ENCODE measurements at regions not wholly inside any gene's neighbourhood (a gene's known extent, or its start where the extent isn't known, plus 50 kb on each side); places are given as distances from the start of the nearest gene placed in this dataset.

- Histone ChIP-seq H3K23ac (ENCODE audit: low read length in 2 of 2) (no peak overlapping the region), H3K36me3 (ENCODE audit: control insufficient read depth in 1 of 2, insufficient read depth in 2 of 2, low read depth in 1 of 2, low read length in 2 of 2) (no peaks in the 10 kb centered on the region), H3K4me3 (ENCODE audit: insufficient read depth in 1 of 2, low read depth in 1 of 2, low read length in 2 of 2) (no peak overlapping the region), H3K79me1 (replicated peaks; ENCODE audit: low read length, poor library complexity, severe bottlenecking) (no peaks in the 10 kb centered on the region), H3K18ac (ENCODE audit: low read depth in 1 of 2, low read length in 2 of 2) (no peak overlapping the region), H2BK120ac (ENCODE audit: low read depth, low read length) (no peak overlapping the region), H3K14ac (ENCODE audit: low read length in 2 of 2) (no peak overlapping the region), H2AFZ (ENCODE audit: low read depth, low read length) (no peak overlapping the region), H4K8ac (ENCODE audit: low read length) (no peak overlapping the region), H4K91ac (ENCODE audit: low read length) (no peak overlapping the region), H3K9ac (ENCODE audit: low read length) (no peak overlapping the region), H2BK12ac (ENCODE audit: low read length in 2 of 2) (no peak overlapping the region), H3K4me1 (ENCODE audit: control insufficient read depth, insufficient read depth, low read depth, low read length) (no peaks in the 10 kb centered on the region), H2BK5ac (ENCODE audit: low read depth, low read length, poor library complexity, severe bottlenecking) (no peak overlapping the region), H3K4me2 (ENCODE audit: low read length, poor library complexity, severe bottlenecking) (no peak overlapping the region), H2BK15ac (ENCODE audit: low read depth, poor library complexity, severe bottlenecking) (no peak overlapping the region), H3K27me3 (ENCODE audit: control insufficient read depth in 1 of 2, insufficient read depth in 1 of 2, low read length in 2 of 2) (no peaks in the 10 kb centered on the region), H2AK5ac (ENCODE audit: low read length, severe bottlenecking) (no peak overlapping the region), H3K27ac (ENCODE audit: low read length, poor library complexity, severe bottlenecking) (no peak overlapping the region), H3K4ac (ENCODE audit: low read depth in 1 of 2, low read length in 2 of 2) (no peak overlapping the region), H3K9me3 (ENCODE audit: control insufficient read depth, low read length) (no peaks in the 10 kb centered on the region)
- 80% methylated on average over 1 of the region's 1 CpG for WGBS
- no peak for DNase-seq
Measured at GRCh38 chr11:109772892-109773291, 320.3 kb upstream of the ZC3H12C start.

GRCh38 chr11:109775686-109776085 is 317.5 kb upstream of the ZC3H12C start:
- no peak overlapping the region for H3K4me3 ChIP-seq (ENCODE audit: insufficient read depth in 1 of 2, low read depth in 1 of 2, low read length in 2 of 2)
- no peak overlapping the region for H2AFZ ChIP-seq (ENCODE audit: low read depth, low read length)
- H2BK120ac ChIP-seq (ENCODE audit: low read depth, low read length), result no peak overlapping the region
- no peak overlapping the region for H3K14ac ChIP-seq (ENCODE audit: low read length in 2 of 2)
- no peaks in the 10 kb centered on the region for H3K9me3 ChIP-seq (ENCODE audit: control insufficient read depth, low read length)
- H3K36me3 ChIP-seq (ENCODE audit: control insufficient read depth in 1 of 2, insufficient read depth in 2 of 2, low read depth in 1 of 2, low read length in 2 of 2), result no peaks in the 10 kb centered on the region
- no peak for DNase-seq
- WGBS, result 65% methylated on average over 2 of the region's 2 CpGs
- H3K18ac ChIP-seq (ENCODE audit: low read depth in 1 of 2, low read length in 2 of 2), result no peak overlapping the region
- no peak overlapping the region for H3K9ac ChIP-seq (ENCODE audit: low read length)
- H3K4me1 ChIP-seq (ENCODE audit: control insufficient read depth, insufficient read depth, low read depth, low read length), result no peaks in the 10 kb centered on the region
- H2BK12ac ChIP-seq (ENCODE audit: low read length in 2 of 2), result no peak overlapping the region
- no peaks in the 10 kb centered on the region for H3K27me3 ChIP-seq (ENCODE audit: control insufficient read depth in 1 of 2, insufficient read depth in 1 of 2, low read length in 2 of 2)
- H3K79me1 ChIP-seq (replicated peaks; ENCODE audit: low read length, poor library complexity, severe bottlenecking), result no peaks in the 10 kb centered on the region
- no peak overlapping the region for H3K23ac ChIP-seq (ENCODE audit: low read length in 2 of 2)
- H4K91ac ChIP-seq (ENCODE audit: low read length), result no peak overlapping the region
- no peak overlapping the region for H4K8ac ChIP-seq (ENCODE audit: low read length)
- no peak overlapping the region for H2BK5ac ChIP-seq (ENCODE audit: low read depth, low read length, poor library complexity, severe bottlenecking)
- H3K27ac ChIP-seq (ENCODE audit: low read length, poor library complexity, severe bottlenecking), result no peak overlapping the region
- H3K4me2 ChIP-seq (ENCODE audit: low read length, poor library complexity, severe bottlenecking), result no peak overlapping the region
- no peak overlapping the region for H2AK5ac ChIP-seq (ENCODE audit: low read length, severe bottlenecking)
- H2BK15ac ChIP-seq (ENCODE audit: low read depth, poor library complexity, severe bottlenecking), result no peak overlapping the region
- no peak overlapping the region for H3K4ac ChIP-seq (ENCODE audit: low read depth in 1 of 2, low read length in 2 of 2)

GRCh38 chr11:109783014-109783413 is 310.2 kb upstream of the ZC3H12C start:
- Histone ChIP-seq H3K4me2 (ENCODE audit: low read length, poor library complexity, severe bottlenecking) (no peak overlapping the region), H3K36me3 (ENCODE audit: control insufficient read depth in 1 of 2, insufficient read depth in 2 of 2, low read depth in 1 of 2, low read length in 2 of 2) (no peaks in the 10 kb centered on the region), H3K4me3 (ENCODE audit: insufficient read depth in 1 of 2, low read depth in 1 of 2, low read length in 2 of 2) (no peak overlapping the region), H3K9me3 (ENCODE audit: control insufficient read depth, low read length) (no peaks in the 10 kb centered on the region), H3K9ac (ENCODE audit: low read length) (no peak overlapping the region), H3K14ac (ENCODE audit: low read length in 2 of 2) (no peak overlapping the region), H4K8ac (ENCODE audit: low read length) (no peak overlapping the region), H3K4me1 (ENCODE audit: control insufficient read depth, insufficient read depth, low read depth, low read length) (peaks cover 4% of the 10 kb centered on the region), H2BK5ac (ENCODE audit: low read depth, low read length, poor library complexity, severe bottlenecking) (no peak overlapping the region), H2AFZ (ENCODE audit: low read depth, low read length) (no peak overlapping the region), H3K4ac (ENCODE audit: low read depth in 1 of 2, low read length in 2 of 2) (no peak overlapping the region), H3K18ac (ENCODE audit: low read depth in 1 of 2, low read length in 2 of 2) (no peak overlapping the region), H3K27ac (ENCODE audit: low read length, poor library complexity, severe bottlenecking) (no peak overlapping the region), H3K23ac (ENCODE audit: low read length in 2 of 2) (no peak overlapping the region), H2BK12ac (ENCODE audit: low read length in 2 of 2) (no peak overlapping the region), H3K27me3 (ENCODE audit: control insufficient read depth in 1 of 2, insufficient read depth in 1 of 2, low read length in 2 of 2) (no peaks in the 10 kb centered on the region), H4K91ac (ENCODE audit: low read length) (no peak overlapping the region), H3K79me1 (replicated peaks; ENCODE audit: low read length, poor library complexity, severe bottlenecking) (no peaks in the 10 kb centered on the region), H2BK15ac (ENCODE audit: low read depth, poor library complexity, severe bottlenecking) (no peak overlapping the region), H2AK5ac (ENCODE audit: low read length, severe bottlenecking) (no peak overlapping the region), H2BK120ac (ENCODE audit: low read depth, low read length) (no peak overlapping the region)
- no peak for DNase-seq
- 84% methylated on average over 2 of the region's 3 CpGs for WGBS

- DNase-seq, result no peak
- no peak overlapping the region for H2BK12ac ChIP-seq (ENCODE audit: low read length in 2 of 2)
- no peak overlapping the region for H4K8ac ChIP-seq (ENCODE audit: low read length)
- H3K18ac ChIP-seq (ENCODE audit: low read depth in 1 of 2, low read length in 2 of 2), result no peak overlapping the region
- H3K36me3 ChIP-seq (ENCODE audit: control insufficient read depth in 1 of 2, insufficient read depth in 2 of 2, low read depth in 1 of 2, low read length in 2 of 2), result no peaks in the 10 kb centered on the region
- peaks cover 4% of the 10 kb centered on the region for H3K4me1 ChIP-seq (ENCODE audit: control insufficient read depth, insufficient read depth, low read depth, low read length)
- H3K4me3 ChIP-seq (ENCODE audit: insufficient read depth in 1 of 2, low read depth in 1 of 2, low read length in 2 of 2), result no peak overlapping the region
- H2AK5ac ChIP-seq (ENCODE audit: low read length, severe bottlenecking), result no peak overlapping the region
- no peak overlapping the region for H3K23ac ChIP-seq (ENCODE audit: low read length in 2 of 2)
- H3K4me2 ChIP-seq (ENCODE audit: low read length, poor library complexity, severe bottlenecking), result no peak overlapping the region
- no peak overlapping the region for H2AFZ ChIP-seq (ENCODE audit: low read depth, low read length)
- no peak overlapping the region for H3K27ac ChIP-seq (ENCODE audit: low read length, poor library complexity, severe bottlenecking)
- H3K9me3 ChIP-seq (ENCODE audit: control insufficient read depth, low read length), result no peaks in the 10 kb centered on the region
- no peak overlapping the region for H3K4ac ChIP-seq (ENCODE audit: low read depth in 1 of 2, low read length in 2 of 2)
- no peak overlapping the region for H3K9ac ChIP-seq (ENCODE audit: low read length)
- H2BK15ac ChIP-seq (ENCODE audit: low read depth, poor library complexity, severe bottlenecking), result no peak overlapping the region
- H4K91ac ChIP-seq (ENCODE audit: low read length), result no peak overlapping the region
- H3K27me3 ChIP-seq (ENCODE audit: control insufficient read depth in 1 of 2, insufficient read depth in 1 of 2, low read length in 2 of 2), result no peaks in the 10 kb centered on the region
- WGBS, result 60% methylated on average over 3 of the region's 3 CpGs
- H2BK5ac ChIP-seq (ENCODE audit: low read depth, low read length, poor library complexity, severe bottlenecking), result no peak overlapping the region
- no peak overlapping the region for H2BK120ac ChIP-seq (ENCODE audit: low read depth, low read length)
- no peaks in the 10 kb centered on the region for H3K79me1 ChIP-seq (replicated peaks; ENCODE audit: low read length, poor library complexity, severe bottlenecking)
- no peak overlapping the region for H3K14ac ChIP-seq (ENCODE audit: low read length in 2 of 2)
Measured at GRCh38 chr11:109783840-109784239, 309.4 kb upstream of the ZC3H12C start.

Measured in mesenchymal stem cell (in vitro differentiated cells and primary cell).